Lung (tissue), 11 donors: ENCODE measurements at regions not wholly inside any gene's neighbourhood (a gene's known extent, or its start where the extent isn't known, plus 50 kb on each side); places are given as distances from the start of the nearest gene placed in this dataset.

ENCODE experiments used
- ATAC-seq: fragments of 200-7000 bp; cut with Tn5 transposase; one replicate; pipeline ENCODE4 v1.9.1; 2020; ENCODE audit warnings: moderate number of reproducible peaks; ENCODE audit not compliant: insufficient read depth, low FRiP score
- DNase-seq, 3 donors: peaks; one replicate each; pipeline ENCODE4 v3.0.0-alpha.2; 2013 to 2017
- H3K27ac ChIP-seq, 2 donors: one replicate each; pipeline ENCODE4 v1.5.1; 2013; ENCODE audit warnings: mild to moderate bottlenecking in 2 of 2, moderate library complexity in 2 of 2, control low read depth in 1 of 2, inconsistent platforms in 1 of 2, low read depth in 1 of 2, low read length in 1 of 2
- H3K27me3 ChIP-seq, 3 donors: one replicate each; pipeline ENCODE4 v1.5.1; 2013; ENCODE audit warnings: low read length in 2 of 3; ENCODE audit not compliant: control insufficient read depth in 3 of 3, insufficient read depth in 3 of 3
- H3K36me3 ChIP-seq, 4 donors: one replicate each; pipeline ENCODE4 v1.5.1; 2013; ENCODE audit warnings: low read length in 4 of 4, mild to moderate bottlenecking in 1 of 4, moderate library complexity in 1 of 4; ENCODE audit not compliant: control insufficient read depth in 4 of 4, insufficient read depth in 4 of 4
- H3K4me1 ChIP-seq, 5 donors: one replicate each; pipeline ENCODE4 v1.5.1; 2013; ENCODE audit warnings: low read length in 5 of 5, mild to moderate bottlenecking in 2 of 5, moderate library complexity in 1 of 5; ENCODE audit not compliant: control insufficient read depth in 5 of 5, insufficient read depth in 5 of 5
- H3K4me3 ChIP-seq: one replicate; pipeline ENCODE4 v1.5.1; 2013; ENCODE audit warnings: mild to moderate bottlenecking, control low read depth, moderate library complexity
- H3K9ac ChIP-seq, 2 donors: one replicate each; pipeline ENCODE4 v1.5.1; 2013; ENCODE audit warnings: low read length in 2 of 2, control low read depth in 1 of 2; ENCODE audit not compliant: insufficient read depth in 1 of 2
- H3K9me3 ChIP-seq, 4 donors: one replicate each; pipeline ENCODE4 v1.5.1; 2013; ENCODE audit warnings: low read length in 3 of 4, mild to moderate bottlenecking in 1 of 4, moderate library complexity in 1 of 4; ENCODE audit not compliant: control insufficient read depth in 4 of 4, insufficient read depth in 3 of 4
- WGBS, 2 donors: extraction: QIAGEN DNeasy Blood & Tissue Kit; methylation state at CpG; one replicate each; pipeline ENCODE4 v1.1.7; 2013; 5-methylcytosine and 5-hydroxymethylcytosine counted together
- TF ChIP-seq, protein P1 (sequence below): IDR thresholded peaks from 2 replicates; pipeline ENCODE4 v1.5.1; 2012; ENCODE audit warnings: mild to moderate bottlenecking; ENCODE audit errors: control extremely low read depth, extremely low read depth
- donor health status: control.
- donor health status: control.
- donor health status: Bipolar disorder and iron deficiency.
- donor health status: healthy.
- donor health status: DM: yes; HTN: yes; CAD: no.

- TF ChIP-seq, protein P1, sequence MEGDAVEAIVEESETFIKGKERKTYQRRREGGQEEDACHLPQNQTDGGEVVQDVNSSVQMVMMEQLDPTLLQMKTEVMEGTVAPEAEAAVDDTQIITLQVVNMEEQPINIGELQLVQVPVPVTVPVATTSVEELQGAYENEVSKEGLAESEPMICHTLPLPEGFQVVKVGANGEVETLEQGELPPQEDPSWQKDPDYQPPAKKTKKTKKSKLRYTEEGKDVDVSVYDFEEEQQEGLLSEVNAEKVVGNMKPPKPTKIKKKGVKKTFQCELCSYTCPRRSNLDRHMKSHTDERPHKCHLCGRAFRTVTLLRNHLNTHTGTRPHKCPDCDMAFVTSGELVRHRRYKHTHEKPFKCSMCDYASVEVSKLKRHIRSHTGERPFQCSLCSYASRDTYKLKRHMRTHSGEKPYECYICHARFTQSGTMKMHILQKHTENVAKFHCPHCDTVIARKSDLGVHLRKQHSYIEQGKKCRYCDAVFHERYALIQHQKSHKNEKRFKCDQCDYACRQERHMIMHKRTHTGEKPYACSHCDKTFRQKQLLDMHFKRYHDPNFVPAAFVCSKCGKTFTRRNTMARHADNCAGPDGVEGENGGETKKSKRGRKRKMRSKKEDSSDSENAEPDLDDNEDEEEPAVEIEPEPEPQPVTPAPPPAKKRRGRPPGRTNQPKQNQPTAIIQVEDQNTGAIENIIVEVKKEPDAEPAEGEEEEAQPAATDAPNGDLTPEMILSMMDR, result no peak
- H3K9ac ChIP-seq, result no peak overlapping the region
- H3K27ac ChIP-seq, result no peak overlapping the region
- no peaks in the 10 kb centered on the region for H3K9me3 ChIP-seq
- peaks cover 0 to 4% (median 0%) of the 10 kb centered on the region in 3 donors for H3K27me3 ChIP-seq
- no peaks in the 10 kb centered on the region for H3K36me3 ChIP-seq
- H3K4me1 ChIP-seq, result peaks cover 0 to 63% (median 12%) of the 10 kb centered on the region in 5 donors
- H3K4me3 ChIP-seq, result no peak overlapping the region
- DNase-seq, result peak; percentile 35 to 91 (median 88)
- no peak for ATAC-seq
- 21 to 23% methylated on average over 8 of the region's 8 CpGs for WGBS, 2 donors
Observed at GRCh38 chr7:25389489-25390106, 161.3 kb upstream of the NPVF start.

DNA sequence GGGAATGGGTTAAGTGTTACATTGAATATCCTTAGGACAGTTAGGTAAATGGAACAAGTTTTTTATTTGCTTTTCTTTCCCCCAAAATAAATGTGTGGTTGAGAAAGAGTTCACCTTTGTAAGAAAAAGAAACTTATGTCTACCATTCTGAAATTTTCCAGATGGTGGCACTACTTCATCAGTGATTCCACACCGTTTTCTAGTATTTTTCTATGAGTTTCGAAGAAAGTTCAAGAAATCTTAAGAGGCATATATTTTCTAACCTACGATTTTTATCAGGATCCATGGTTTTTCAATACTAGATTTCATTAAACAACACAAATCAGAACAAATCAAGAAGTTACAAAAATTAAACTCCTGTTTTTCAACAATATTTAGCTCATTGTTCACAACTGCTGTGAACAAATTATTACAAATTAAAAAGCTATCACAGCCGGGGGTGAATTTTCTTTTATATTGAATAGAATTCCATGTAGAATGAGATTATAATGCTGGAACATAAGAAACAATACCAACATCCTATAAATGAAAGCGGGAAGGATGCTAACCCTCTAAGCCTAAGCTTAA lies 163.1 kb upstream of the NPVF start:
- WGBS, 2 donors, result 26 to 31% methylated on average over 5 of the region's 5 CpGs
- Histone ChIP-seq H3K9ac (peak overlapping the region in 1 of 2 donors; percentile 39), H3K27ac (no peak overlapping the region), H3K4me1 (peaks cover 0 to 46% (median 12%) of the 10 kb centered on the region in 5 donors), H3K9me3 (no peaks in the 10 kb centered on the region), H3K4me3 (no peak overlapping the region), H3K27me3 (peaks cover 0 to 4% (median 0%) of the 10 kb centered on the region in 3 donors), H3K36me3 (no peaks in the 10 kb centered on the region)
- peak in 2 of 3 donors; percentile 85 to 87 for DNase-seq
- TF ChIP-seq, protein P1, result peak; percentile 45
- no peak for ATAC-seq

DNA sequence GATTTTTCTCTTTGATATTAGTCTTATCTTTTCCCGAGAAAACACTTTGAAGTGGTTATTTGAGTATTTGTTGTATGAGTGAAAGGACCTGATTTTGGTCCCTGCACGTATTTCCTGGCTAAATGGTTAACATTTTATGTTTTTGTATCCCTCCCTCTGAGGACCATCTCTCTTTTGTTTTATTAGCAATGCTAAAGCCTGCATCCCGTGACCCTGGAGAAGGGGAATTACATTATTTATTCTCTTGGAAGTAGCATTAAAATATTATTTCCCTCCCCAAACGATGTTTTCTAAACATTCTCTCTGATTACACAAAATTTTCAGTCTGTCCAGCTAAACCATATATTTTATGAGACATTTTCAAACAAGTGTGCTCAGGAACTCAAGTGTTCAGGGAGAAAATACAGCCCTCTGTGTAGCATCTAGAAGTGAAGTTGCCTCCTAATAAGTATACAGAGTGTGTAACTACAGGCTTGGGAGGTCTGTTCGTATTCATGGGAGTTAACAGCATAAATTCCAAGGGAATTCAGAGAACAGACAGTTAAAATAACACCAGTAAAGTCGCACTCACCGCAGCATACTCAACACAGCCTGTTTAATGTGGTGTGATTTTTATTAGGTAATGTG lies 163.8 kb upstream of the NPVF start:
- no peak for ATAC-seq
- TF ChIP-seq, protein P1, result no peak
- 60 to 77% methylated on average over 7 of the region's 7 CpGs for WGBS, 2 donors
- no peak overlapping the region for H3K27ac ChIP-seq
- H3K9ac ChIP-seq, result peak overlapping the region in 1 of 2 donors; percentile 50
- DNase-seq, result peak; percentile 30 to 69 (median 69)
- peaks cover 0 to 4% (median 0%) of the 10 kb centered on the region in 3 donors for H3K27me3 ChIP-seq
- no peak overlapping the region for H3K4me3 ChIP-seq
- peaks cover 0 to 39% (median 9%) of the 10 kb centered on the region in 5 donors for H3K4me1 ChIP-seq
- no peaks in the 10 kb centered on the region for H3K36me3 ChIP-seq
- no peaks in the 10 kb centered on the region for H3K9me3 ChIP-seq
